ENCODE measurements at regions not wholly inside any gene's neighbourhood (a gene's known extent, or its start where the extent isn't known, plus 50 kb on each side); places are given as distances from the start of the nearest gene placed in this dataset.
"Not testable (repeated sequence)": the region's sequence is repeated elsewhere in the genome, so short reads cannot be mapped to it uniquely, and the experiment has no call there.

GRCh38 chr3:144743225-144743668 lies 771.6 kb downstream of the DIPK2A start:
- H3K36me3 ChIP-seq (ENCODE audit: low read depth) = no peaks in the 10 kb centered on the region
- H3K9me3 ChIP-seq (ENCODE audit: insufficient read depth, low read depth) = no peaks in the 10 kb centered on the region
- ChIA-PET POLR2A (ENCODE audit: unreplicated experiment) (no interaction called here), CTCF (no interaction called here)
- no peaks in the 10 kb centered on the region; the same call in 1 of the 2 replicates for H4K20me1 ChIP-seq (ENCODE audit: insufficient read depth)
- no peaks in the 10 kb centered on the region for H3K4me1 ChIP-seq (replicated peaks; ENCODE audit: insufficient read depth)
- H3K4me2 ChIP-seq = no peak overlapping the region
- H3F3A ChIP-seq (ENCODE audit: insufficient read depth, low read depth) = no peaks in the 10 kb centered on the region
- H3K79me2 ChIP-seq (ENCODE audit: low read depth) = no peaks in the 10 kb centered on the region
- intact Hi-C loops (cut with micrococcal nuclease; ENCODE audit: unreplicated experiment) = no loop called here
- H3K9me2 ChIP-seq (ENCODE audit: insufficient read depth) = no peaks in the 10 kb centered on the region
- no peak overlapping the region for H2AFZ ChIP-seq
- no peak for DNase-seq
- H3K4me3 ChIP-seq = no peak overlapping the region
- H3K27me3 ChIP-seq (ENCODE audit: insufficient read depth, low read depth) = no peaks in the 10 kb centered on the region
- no peak overlapping the region for H3K27ac ChIP-seq
- TF ChIP-seq CTCF (conservative IDR thresholded peaks at IDR 0.05) (no peak), EZH2 (IDR thresholded peaks at IDR 0.05; ENCODE audit: low read depth) (no peak)
- no TSS peak for BruUV-seq (replicated peaks)

GRCh38 chr3:144744473-144744872 lies 772.9 kb downstream of the DIPK2A start:
- no peak for DNase-seq
- POLR2A ChIA-PET (ENCODE audit: unreplicated experiment) = no interaction called here
- no peak overlapping the region for H3K27ac ChIP-seq
- no peaks in the 10 kb centered on the region for H3K79me2 ChIP-seq (ENCODE audit: low read depth)
- H3K36me3 ChIP-seq (ENCODE audit: low read depth) = no peaks in the 10 kb centered on the region
- H3K4me1 ChIP-seq (replicated peaks; ENCODE audit: insufficient read depth) = no peaks in the 10 kb centered on the region
- H3F3A ChIP-seq (ENCODE audit: insufficient read depth, low read depth) = no peaks in the 10 kb centered on the region
- H3K9me3 ChIP-seq (ENCODE audit: insufficient read depth, low read depth) = no peaks in the 10 kb centered on the region
- CTCF ChIA-PET = no interaction called here
- no peaks in the 10 kb centered on the region for H3K9me2 ChIP-seq (ENCODE audit: insufficient read depth)
- H4K20me1 ChIP-seq (ENCODE audit: insufficient read depth) = no peaks in the 10 kb centered on the region; the same call in 1 of the 2 replicates
- TF ChIP-seq CTCF (conservative IDR thresholded peaks at IDR 0.05) = no peak
- TF ChIP-seq EZH2 (IDR thresholded peaks at IDR 0.05; ENCODE audit: low read depth) = no peak
- BruUV-seq (replicated peaks) = no TSS peak
- H3K27me3 ChIP-seq (ENCODE audit: insufficient read depth, low read depth) = no peaks in the 10 kb centered on the region
- no peak overlapping the region for H3K4me3 ChIP-seq
- no peak overlapping the region for H2AFZ ChIP-seq
- no peak overlapping the region for H3K4me2 ChIP-seq
- intact Hi-C loops (cut with micrococcal nuclease; ENCODE audit: unreplicated experiment) = no loop called here

GRCh38 chr3:144746631-144747030 lies 775.0 kb downstream of the DIPK2A start:
- Histone ChIP-seq H3K9me3 (ENCODE audit: insufficient read depth, low read depth) (no peaks in the 10 kb centered on the region), H2AFZ (no peak overlapping the region), H3F3A (ENCODE audit: insufficient read depth, low read depth) (no peaks in the 10 kb centered on the region), H3K9me2 (ENCODE audit: insufficient read depth) (no peaks in the 10 kb centered on the region), H3K4me2 (no peak overlapping the region), H4K20me1 (ENCODE audit: insufficient read depth) (no peaks in the 10 kb centered on the region; the same call in 1 of the 2 replicates), H3K27ac (no peak overlapping the region), H3K4me3 (no peak overlapping the region), H3K36me3 (ENCODE audit: low read depth) (no peaks in the 10 kb centered on the region), H3K27me3 (ENCODE audit: insufficient read depth, low read depth) (no peaks in the 10 kb centered on the region), H3K79me2 (ENCODE audit: low read depth) (no peaks in the 10 kb centered on the region), H3K4me1 (replicated peaks; ENCODE audit: insufficient read depth) (no peaks in the 10 kb centered on the region)
- CTCF ChIA-PET = no interaction called here
- no peak for DNase-seq
- no peak for TF ChIP-seq EZH2 (IDR thresholded peaks at IDR 0.05; ENCODE audit: low read depth)
- no peak for TF ChIP-seq CTCF (conservative IDR thresholded peaks at IDR 0.05)
- intact Hi-C loops (cut with micrococcal nuclease; ENCODE audit: unreplicated experiment) = no loop called here
- POLR2A ChIA-PET (ENCODE audit: unreplicated experiment) = no interaction called here
- no TSS peak for BruUV-seq (replicated peaks)

- BruUV-seq (replicated peaks); H3K9me3 ChIP-seq (ENCODE audit: insufficient read depth, low read depth); H3K27ac ChIP-seq; CTCF ChIA-PET; H3K36me3 ChIP-seq (ENCODE audit: low read depth); H3F3A ChIP-seq (ENCODE audit: insufficient read depth, low read depth); H3K9me2 ChIP-seq (ENCODE audit: insufficient read depth); H3K4me3 ChIP-seq; H2AFZ ChIP-seq; H4K20me1 ChIP-seq (ENCODE audit: insufficient read depth); POLR2A ChIA-PET (ENCODE audit: unreplicated experiment); H3K4me1 ChIP-seq (replicated peaks; ENCODE audit: insufficient read depth); intact Hi-C loops (cut with micrococcal nuclease; ENCODE audit: unreplicated experiment); H3K4me2 ChIP-seq; H3K79me2 ChIP-seq (ENCODE audit: low read depth); H3K27me3 ChIP-seq (ENCODE audit: insufficient read depth, low read depth); DNase-seq: not testable (repeated sequence)
Observed at GRCh38 chr3:144749536-144750253, 778.1 kb downstream of the DIPK2A start.

Measured in PC-9 (cell line).